OCI-LY3 (cell line): ENCODE measurements at regions not wholly inside any gene's neighbourhood (a gene's known extent, or its start where the extent isn't known, plus 50 kb on each side); places are given as distances from the start of the nearest gene placed in this dataset.

Experiments used
- H2AFZ ChIP-seq: fragments of 200-600, 300-600 bp; shearing (Covaris generic); 2 replicates; pipeline ENCODE4 v1.6.0; 2014; ENCODE audit warnings: antibody characterized with exemption, low read depth, low read length
- H3K27ac ChIP-seq: fragments of 200-600, 300-600 bp; sonication (generic); 2 replicates; pipeline ENCODE4 v1.5.1; 2014; ENCODE audit warnings: mild to moderate bottlenecking, low read length, moderate library complexity, mixed read lengths
- H3K27me3 ChIP-seq: fragments of 200-600, 300-600 bp; sonication (generic); 2 replicates; pipeline ENCODE4 v1.6.1; 2014; ENCODE audit warnings: low read depth, low read length, mixed read lengths
- H3K36me3 ChIP-seq: fragments of 200-600, 300-600 bp; sonication (generic); replicated peaks from 2 replicates; pipeline ENCODE3; 2014; ENCODE audit warnings: low read depth, low read length, mixed read lengths
- H3K4me1 ChIP-seq: fragments of 300-600, 200-600 bp; sonication (generic); 2 replicates; pipeline ENCODE4 v1.6.1; 2014; ENCODE audit warnings: low read length, mixed read lengths
- H3K4me2 ChIP-seq: fragments of 200-600, 300-600 bp; sonication (generic); 2 replicates; pipeline ENCODE4 v1.6.1; 2014; ENCODE audit warnings: low read length, mixed read lengths
- H3K4me3 ChIP-seq: fragments of 300-600, 200-600 bp; sonication (generic); 2 replicates; pipeline ENCODE4 v1.5.1; 2014; ENCODE audit warnings: antibody characterized with exemption, mild to moderate bottlenecking, low read length, moderate library complexity
- H3K79me2 ChIP-seq: fragments of 300-600, 200-600 bp; shearing (Covaris generic); 2 replicates; pipeline ENCODE4 v1.6.1; 2014; ENCODE audit warnings: mild to moderate bottlenecking, low read length, mixed read lengths
- H3K9ac ChIP-seq: fragments of 300-600, 200-600 bp; shearing (Covaris generic); 2 replicates; pipeline ENCODE4 v1.6.0; 2014; ENCODE audit warnings: mild to moderate bottlenecking, low read length, moderate library complexity
- H3K9me3 ChIP-seq: fragments of 200-600, 300-600 bp; shearing (Covaris generic); 2 replicates; pipeline ENCODE4 v1.6.1; 2014; ENCODE audit warnings: low read length, mixed read lengths; ENCODE audit not compliant: insufficient read depth
- H4K20me1 ChIP-seq: fragments of 200-600, 300-600 bp; sonication (generic); 2 replicates; pipeline ENCODE4 v1.6.1; 2016; ENCODE audit warnings: low read length, mixed read lengths; ENCODE audit not compliant: insufficient read depth
- CTCF ChIP-seq: fragments of 200-600, 300-600 bp; sonication (generic); IDR thresholded peaks from 2 replicates; pipeline ENCODE4 v1.5.1; 2014; ENCODE audit warnings: antibody characterized with exemption, low read length, low read depth
- EZH2phosphoT487 ChIP-seq: fragments of 200-600 bp; shearing (Covaris generic); IDR thresholded peaks from 2 replicates; pipeline ENCODE4 v1.6.1; 2018; ENCODE audit warnings: antibody characterized with exemption, mixed run types, low read depth

- Histone ChIP-seq H2AFZ (no peak overlapping the region), H3K4me3 (no peak overlapping the region), H3K4me1 (no peaks in the 10 kb centered on the region), H3K79me2 (no peaks in the 10 kb centered on the region), H3K9me3 (peaks cover 6% of the 10 kb centered on the region; the same call in 1 of the 2 replicates), H3K27me3 (peaks cover 7% of the 10 kb centered on the region), H3K27ac (no peak overlapping the region), H3K4me2 (no peak overlapping the region), H3K9ac (no peak overlapping the region), H4K20me1 (no peaks in the 10 kb centered on the region), H3K36me3 (no peaks in the 10 kb centered on the region)
- TF ChIP-seq EZH2phosphoT487 = no peak
- no peak for TF ChIP-seq CTCF
Observed at GRCh38 chr2:7525746-7526145, 608.5 kb downstream of the RNF144A start.

GRCh38 chr2:7527165-7527722 is 610.0 kb downstream of the RNF144A start:
- H3K4me2 ChIP-seq = no peak overlapping the region
- TF ChIP-seq EZH2phosphoT487 (no peak), CTCF (no peak)

GRCh38 chr2:7530001-7530400 is 612.8 kb downstream of the RNF144A start:
- no peaks in the 10 kb centered on the region for H4K20me1 ChIP-seq
- TF ChIP-seq CTCF (no peak), EZH2phosphoT487 (no peak)

More at GRCh38 chr2:7527165-7527722, 610.0 kb downstream of the RNF144A start:
- Histone ChIP-seq H3K27me3 (peaks cover 7% of the 10 kb centered on the region), H3K36me3 (no peaks in the 10 kb centered on the region), H4K20me1 (no peaks in the 10 kb centered on the region), H3K27ac (no peak overlapping the region), H3K9me3 (peaks cover 18% of the 10 kb centered on the region), H3K79me2 (no peaks in the 10 kb centered on the region), H2AFZ (no peak overlapping the region), H3K4me1 (no peaks in the 10 kb centered on the region), H3K4me3 (no peak overlapping the region), H3K9ac (no peak overlapping the region)

GRCh38 chr2:7539077-7539476 is 621.9 kb downstream of the RNF144A start:
- no peaks in the 10 kb centered on the region for H3K36me3 ChIP-seq
- H3K27ac ChIP-seq = no peak overlapping the region
- H2AFZ ChIP-seq = no peak overlapping the region
- no peaks in the 10 kb centered on the region for H3K4me1 ChIP-seq
- no peaks in the 10 kb centered on the region for H4K20me1 ChIP-seq
- no peak overlapping the region for H3K4me3 ChIP-seq
- no peak for TF ChIP-seq CTCF
- no peak for TF ChIP-seq EZH2phosphoT487
- 0 out of 2 replicates have a peak, but pooled peaks cover 7% of the 10 kb centered on the region for H3K9me3 ChIP-seq
- no peak overlapping the region for H3K9ac ChIP-seq
- H3K79me2 ChIP-seq = no peaks in the 10 kb centered on the region
- no peak overlapping the region for H3K4me2 ChIP-seq
- H3K27me3 ChIP-seq = no peaks in the 10 kb centered on the region

More at GRCh38 chr2:7530001-7530400, 612.8 kb downstream of the RNF144A start:
- Histone ChIP-seq H3K4me2 (no peak overlapping the region), H3K4me3 (no peak overlapping the region), H2AFZ (no peak overlapping the region), H3K27me3 (no peaks in the 10 kb centered on the region), H3K36me3 (no peaks in the 10 kb centered on the region), H3K27ac (no peak overlapping the region), H3K4me1 (no peaks in the 10 kb centered on the region), H3K79me2 (no peaks in the 10 kb centered on the region), H3K9me3 (peaks cover 18% of the 10 kb centered on the region), H3K9ac (no peak overlapping the region)
